ENCODE measurements at regions not wholly inside any gene's neighbourhood (a gene's known extent, or its start where the extent isn't known, plus 50 kb on each side); places are given as distances from the start of the nearest gene placed in this dataset.

DNA sequence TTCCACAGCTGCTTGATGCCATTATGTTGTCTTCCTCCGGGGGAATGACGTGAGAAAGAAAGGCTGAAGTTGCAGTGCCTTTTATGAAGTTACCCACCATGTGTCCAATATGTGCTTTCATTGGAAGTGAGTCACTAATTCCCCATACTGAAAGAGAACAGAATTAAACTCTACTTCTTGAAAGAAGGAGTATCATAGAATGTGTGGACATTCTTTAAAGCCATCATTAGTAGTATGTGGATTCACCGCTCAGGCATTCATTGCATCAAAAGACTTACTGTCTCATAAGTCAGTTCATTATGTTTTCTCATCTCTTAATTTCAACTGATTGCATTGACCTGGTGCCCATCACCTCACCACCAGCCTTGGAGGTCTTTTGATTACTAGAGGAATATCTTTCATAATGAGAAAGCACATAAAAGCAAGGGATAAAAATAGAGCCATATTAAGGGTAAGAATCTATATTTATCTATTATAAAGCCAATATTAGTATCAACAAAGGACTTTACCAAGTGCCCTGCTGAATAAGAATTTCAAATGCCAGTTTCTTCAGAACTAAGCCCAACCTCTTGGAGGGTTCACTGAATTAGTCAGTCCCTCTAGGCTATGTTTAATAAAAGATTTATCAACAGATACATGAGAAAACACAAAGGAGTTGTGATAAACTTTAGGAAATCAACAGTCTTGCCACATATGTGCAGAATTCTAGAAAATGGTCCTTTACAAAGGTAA is 516.1 kb downstream of the NTRK2 start:
- Histone ChIP-seq H4K20me1 (ENCODE audit: control insufficient read depth, insufficient read depth, low read length, poor library complexity, severe bottlenecking) (no peaks in the 10 kb centered on the region), H3K9me3 (ENCODE audit: control extremely low read depth in 1 of 3, control insufficient read depth in 2 of 3, insufficient read depth in 1 of 3, low read length in 2 of 3) (no peaks in the 10 kb centered on the region), H3K4me3 (ENCODE audit: control extremely low read depth in 1 of 5, extremely low read depth in 1 of 5, insufficient read depth in 1 of 5, low read depth in 2 of 5, low read length in 4 of 5) (no peak overlapping the region), H3K27me3 (replicated peaks in 1 of 4; ENCODE audit: control extremely low read depth in 1 of 4, control insufficient read depth in 3 of 4, insufficient read depth in 4 of 4, low read length in 3 of 4) (no peaks in the 10 kb centered on the region), H3K9ac (ENCODE audit: low read length) (no peak overlapping the region), H3K4me1 (ENCODE audit: control insufficient read depth in 2 of 2, insufficient read depth in 2 of 2, low read length in 2 of 2) (no peaks in the 10 kb centered on the region), H2AFZ (ENCODE audit: insufficient read depth, low read depth, low read length, poor library complexity, severe bottlenecking) (no peak overlapping the region), H3K79me2 (ENCODE audit: control insufficient read depth, insufficient read depth, low read length) (no peaks in the 10 kb centered on the region), H3K4me2 (replicated peaks; ENCODE audit: low read depth, low read length, poor library complexity, severe bottlenecking) (no peak overlapping the region), H3K27ac (ENCODE audit: low read length in 2 of 2) (no peak overlapping the region), H3K36me3 (replicated peaks in 1 of 2; ENCODE audit: control extremely low read depth in 1 of 2, control insufficient read depth in 1 of 2, extremely low read depth in 1 of 2, insufficient read depth in 2 of 2, low read length in 1 of 2) (no peaks in the 10 kb centered on the region)
- POLR2A ChIA-PET = no interaction called here
- ATAC-seq (ENCODE audit: low read depth) (no peak), DNase-seq (no peak)
- WGBS (ENCODE audit: insufficient coverage) = no CpG with 5 or more reads among the region's 3 CpGs
- intact Hi-C loops (cut with micrococcal nuclease) = no loop called here
- Mint-ChIP-seq H3K4me3 (no peak overlapping the region), H3K27ac (no peak overlapping the region), H3K9me3 (ENCODE audit: insufficient read depth) (no peaks in the 10 kb centered on the region), H3K4me1 (no peaks in the 10 kb centered on the region), H3K27me3 (peaks cover 9% of the 10 kb centered on the region)
- TF ChIP-seq, protein P1, sequence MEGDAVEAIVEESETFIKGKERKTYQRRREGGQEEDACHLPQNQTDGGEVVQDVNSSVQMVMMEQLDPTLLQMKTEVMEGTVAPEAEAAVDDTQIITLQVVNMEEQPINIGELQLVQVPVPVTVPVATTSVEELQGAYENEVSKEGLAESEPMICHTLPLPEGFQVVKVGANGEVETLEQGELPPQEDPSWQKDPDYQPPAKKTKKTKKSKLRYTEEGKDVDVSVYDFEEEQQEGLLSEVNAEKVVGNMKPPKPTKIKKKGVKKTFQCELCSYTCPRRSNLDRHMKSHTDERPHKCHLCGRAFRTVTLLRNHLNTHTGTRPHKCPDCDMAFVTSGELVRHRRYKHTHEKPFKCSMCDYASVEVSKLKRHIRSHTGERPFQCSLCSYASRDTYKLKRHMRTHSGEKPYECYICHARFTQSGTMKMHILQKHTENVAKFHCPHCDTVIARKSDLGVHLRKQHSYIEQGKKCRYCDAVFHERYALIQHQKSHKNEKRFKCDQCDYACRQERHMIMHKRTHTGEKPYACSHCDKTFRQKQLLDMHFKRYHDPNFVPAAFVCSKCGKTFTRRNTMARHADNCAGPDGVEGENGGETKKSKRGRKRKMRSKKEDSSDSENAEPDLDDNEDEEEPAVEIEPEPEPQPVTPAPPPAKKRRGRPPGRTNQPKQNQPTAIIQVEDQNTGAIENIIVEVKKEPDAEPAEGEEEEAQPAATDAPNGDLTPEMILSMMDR (IDR thresholded peaks at IDR 0.05) = no peak
- TF ChIP-seq EZH2 (IDR thresholded peaks at IDR 0.05; ENCODE audit: borderline replicate concordance, insufficient read depth, low read depth, low read length, poor library complexity, severe bottlenecking) = no peak
- CTCF ChIA-PET = no interaction called here

- Mint-ChIP-seq H3K27ac (no peak overlapping the region), H3K27me3 (peaks cover 9% of the 10 kb centered on the region), H3K4me3 (no peak overlapping the region), H3K4me1 (no peaks in the 10 kb centered on the region), H3K9me3 (ENCODE audit: insufficient read depth) (no peaks in the 10 kb centered on the region)
- H3K27ac ChIP-seq (ENCODE audit: low read length in 2 of 2) = no peak overlapping the region
- ChIA-PET CTCF (no interaction called here), POLR2A (no interaction called here)
- H3K9me3 ChIP-seq (ENCODE audit: control extremely low read depth in 1 of 3, control insufficient read depth in 2 of 3, insufficient read depth in 1 of 3, low read length in 2 of 3) = no peaks in the 10 kb centered on the region
- no peaks in the 10 kb centered on the region for H3K27me3 ChIP-seq (replicated peaks in 1 of 4; ENCODE audit: control extremely low read depth in 1 of 4, control insufficient read depth in 3 of 4, insufficient read depth in 4 of 4, low read length in 3 of 4)
- H3K36me3 ChIP-seq (replicated peaks in 1 of 2; ENCODE audit: control extremely low read depth in 1 of 2, control insufficient read depth in 1 of 2, extremely low read depth in 1 of 2, insufficient read depth in 2 of 2, low read length in 1 of 2) = no peaks in the 10 kb centered on the region
- 80% methylated on average over 1 of the region's 4 CpGs for WGBS (ENCODE audit: insufficient coverage)
- H3K79me2 ChIP-seq (ENCODE audit: control insufficient read depth, insufficient read depth, low read length) = no peaks in the 10 kb centered on the region
- H2AFZ ChIP-seq (ENCODE audit: insufficient read depth, low read depth, low read length, poor library complexity, severe bottlenecking) = no peak overlapping the region
- H3K4me3 ChIP-seq (ENCODE audit: control extremely low read depth in 1 of 5, extremely low read depth in 1 of 5, insufficient read depth in 1 of 5, low read depth in 2 of 5, low read length in 4 of 5) = no peak overlapping the region
- ATAC-seq (ENCODE audit: low read depth) (no peak), DNase-seq (no peak)
- no peak overlapping the region for H3K9ac ChIP-seq (ENCODE audit: low read length)
- no peak overlapping the region for H3K4me2 ChIP-seq (replicated peaks; ENCODE audit: low read depth, low read length, poor library complexity, severe bottlenecking)
- intact Hi-C loops (cut with micrococcal nuclease) = no loop called here
- no peaks in the 10 kb centered on the region for H4K20me1 ChIP-seq (ENCODE audit: control insufficient read depth, insufficient read depth, low read length, poor library complexity, severe bottlenecking)
- TF ChIP-seq, protein P1 (IDR thresholded peaks at IDR 0.05) = no peak
- TF ChIP-seq EZH2 (IDR thresholded peaks at IDR 0.05; ENCODE audit: borderline replicate concordance, insufficient read depth, low read depth, low read length, poor library complexity, severe bottlenecking) = no peak
- H3K4me1 ChIP-seq (ENCODE audit: control insufficient read depth in 2 of 2, insufficient read depth in 2 of 2, low read length in 2 of 2) = no peaks in the 10 kb centered on the region
These were observed 512.9 kb downstream of the NTRK2 start for GRCh38 chr9:85182383-85182782.

Data from B cell (primary cell).